Common myeloid progenitor, CD34-positive (primary cell): ENCODE measurements at regions not wholly inside any gene's neighbourhood (a gene's known extent, or its start where the extent isn't known, plus 50 kb on each side); places are given as distances from the start of the nearest gene placed in this dataset.

Source experiments
- CTCF ChIA-PET: fragments of 350-600 bp; sonication (Branson Sonifier 250); formaldehyde crosslinking; loops from one replicate; lab custom pipeline; 2021; ENCODE audit warnings: antibody characterized with exemption; lab: Charles Lee
- POLR2A ChIA-PET: fragments of 350-600 bp; sonication (Branson Sonifier 250); formaldehyde crosslinking; loops from one replicate; lab custom pipeline; 2021; ENCODE audit warnings: antibody characterized with exemption; lab: Charles Lee
- DNase-seq, 3 donors: peaks; one replicate each; pipeline versions ENCODE4 v3.0.0 to v3.0.0-alpha.2; 2013
- H3K27ac ChIP-seq, 2 experiments: 1 replicate in 1 of 2; 2 replicates in 1 of 2; pipeline ENCODE4 v1.7.0; 2013; ENCODE audit warnings: inconsistent platforms in 2 of 2, low read length in 2 of 2, mild to moderate bottlenecking in 2 of 2, low read depth in 1 of 2, moderate library complexity in 1 of 2; ENCODE audit not compliant: severe bottlenecking in 2 of 2, insufficient read depth in 1 of 2, poor library complexity in 1 of 2
- H3K27me3 ChIP-seq, 5 experiments: replicated peaks in 2 of 5; 1 replicate in 3 of 5; 2 replicates in 2 of 5; pipeline versions ENCODE4 v1.6.1 to v1.7.0; 2013; ENCODE audit warnings: low read length in 4 of 5, mild to moderate bottlenecking in 2 of 5, moderate library complexity in 2 of 5, inconsistent platforms in 1 of 5; ENCODE audit not compliant: insufficient read depth in 5 of 5, control insufficient read depth in 4 of 5
- H3K36me3 ChIP-seq, 4 experiments: 1 replicate in 2 of 4; 2 replicates in 2 of 4; pipeline versions ENCODE4 v1.6.1 to v1.7.0; 2013; ENCODE audit warnings: low read length in 3 of 4, control low read depth in 1 of 4, mild to moderate bottlenecking in 1 of 4; ENCODE audit not compliant: control insufficient read depth in 4 of 4, insufficient read depth in 4 of 4
- H3K4me1 ChIP-seq, 4 experiments: 1 replicate in 3 of 4; 2 replicates in 1 of 4; pipeline versions ENCODE4 v1.6.1 to v1.7.1; 2013; ENCODE audit warnings: low read length in 3 of 4, mild to moderate bottlenecking in 3 of 4, control low read depth in 1 of 4, inconsistent platforms in 1 of 4, moderate library complexity in 1 of 4; ENCODE audit not compliant: control insufficient read depth in 4 of 4, insufficient read depth in 4 of 4; ENCODE audit errors: control extremely low read depth in 1 of 4
- H3K4me3 ChIP-seq, 7 experiments: 1 replicate in 4 of 7; 2 replicates in 3 of 7; pipeline versions ENCODE4 v1.5.1 to v1.7.0; 2013; ENCODE audit warnings: mild to moderate bottlenecking in 7 of 7, low read length in 6 of 7, moderate library complexity in 6 of 7, inconsistent platforms in 2 of 7, low read depth in 2 of 7, control low read depth in 1 of 7; ENCODE audit not compliant: insufficient read depth in 4 of 7, control insufficient read depth in 1 of 7; ENCODE audit errors: extremely low read depth in 1 of 7
- H3K9me3 ChIP-seq, 5 experiments: 1 replicate in 4 of 5; 2 replicates in 1 of 5; pipeline versions ENCODE4 v1.6.1 to v1.7.1; 2013; ENCODE audit warnings: low read length in 4 of 5, mild to moderate bottlenecking in 2 of 5, inconsistent platforms in 1 of 5, low read depth in 1 of 5, moderate library complexity in 1 of 5; ENCODE audit not compliant: control insufficient read depth in 4 of 5, insufficient read depth in 2 of 5; ENCODE audit errors: control extremely low read depth in 1 of 5
- WGBS: methylation state at CpG from one replicate; pipeline ENCODE4 v1.1.5; 2013; ENCODE audit not compliant: insufficient coverage; 5-methylcytosine and 5-hydroxymethylcytosine counted together

GRCh38 chr3:18861137-18861536, 287.2 kb upstream of the KCNH8 start:
- WGBS: no CpG with 5 or more reads among the region's 3 CpGs
- ChIA-PET CTCF (interaction anchor here (0.6 kb wide), 1 partner anchor 26 kb away, joined by 4 read pairs; no protein-coding TSS in a partner anchor), POLR2A (interaction anchor here (0.6 kb wide), 1 partner anchor 1781 kb away, joined by 3 read pairs; no protein-coding TSS in a partner anchor)
- DNase-seq: no peak
- H3K4me3 ChIP-seq: no peak overlapping the region
- H3K4me1 ChIP-seq: no peaks in the 10 kb centered on the region
- H3K36me3 ChIP-seq: no peaks in the 10 kb centered on the region
- H3K27ac ChIP-seq: no peak overlapping the region
- H3K27me3 ChIP-seq: no peaks in the 10 kb centered on the region
- H3K9me3 ChIP-seq: no peaks in the 10 kb centered on the region

- H3K4me1 ChIP-seq: no peaks in the 10 kb centered on the region
- DNase-seq: no peak
- WGBS: no CpG with 5 or more reads among the region's 1 CpG
- CTCF ChIA-PET: no interaction called here
- H3K4me3 ChIP-seq: no peak overlapping the region
- no peaks in the 10 kb centered on the region for H3K36me3 ChIP-seq
- no peak overlapping the region for H3K27ac ChIP-seq
- H3K9me3 ChIP-seq: no peaks in the 10 kb centered on the region
- H3K27me3 ChIP-seq: no peaks in the 10 kb centered on the region
- POLR2A ChIA-PET: no interaction called here
Observed at GRCh38 chr3:18853269-18853668, 295.0 kb upstream of the KCNH8 start.

GRCh38 chr3:18847583-18848197, 300.6 kb upstream of the KCNH8 start:
- H3K27me3 ChIP-seq: no peaks in the 10 kb centered on the region
- POLR2A ChIA-PET: no interaction called here
- no CpG with 5 or more reads among the region's 5 CpGs for WGBS
- DNase-seq: peak; percentile 30 to 36 (median 35)
- H3K9me3 ChIP-seq: no peaks in the 10 kb centered on the region
- no peaks in the 10 kb centered on the region for H3K4me1 ChIP-seq
- H3K27ac ChIP-seq: no peak overlapping the region
- CTCF ChIA-PET: interaction anchor here (0.8 to 2.3 kb wide), 9 partner anchors 17 to 154 kb away, joined by 3 to 29 read pairs (median 3); no protein-coding TSS in a partner anchor
- H3K4me3 ChIP-seq: no peak overlapping the region
- no peaks in the 10 kb centered on the region for H3K36me3 ChIP-seq

GRCh38 chr3:18843983-18844382, 304.3 kb upstream of the KCNH8 start:
- DNase-seq: no peak
- Histone ChIP-seq H3K4me3 (no peak overlapping the region), H3K4me1 (no peaks in the 10 kb centered on the region), H3K9me3 (no peaks in the 10 kb centered on the region), H3K27ac (no peak overlapping the region), H3K27me3 (no peaks in the 10 kb centered on the region), H3K36me3 (no peaks in the 10 kb centered on the region)
- CTCF ChIA-PET: interaction anchor here (0.8 to 1.3 kb wide), 3 partner anchors 9 to 145 kb away, joined by 3 to 4 read pairs (median 4); no protein-coding TSS in a partner anchor
- POLR2A ChIA-PET: interaction anchor here (0.6 kb wide), 1 partner anchor 273 kb away, joined by 3 read pairs; no protein-coding TSS in a partner anchor
- 64% methylated on average over 1 of the region's 1 CpG for WGBS

GRCh38 chr3:18843188-18843587, 305.1 kb upstream of the KCNH8 start:
- DNase-seq: no peak
- CTCF ChIA-PET: no interaction called here
- no CpG with 5 or more reads among the region's 3 CpGs for WGBS
- no peak overlapping the region for H3K4me3 ChIP-seq
- POLR2A ChIA-PET: no interaction called here
- H3K4me1 ChIP-seq: no peaks in the 10 kb centered on the region
- no peaks in the 10 kb centered on the region for H3K27me3 ChIP-seq
- H3K36me3 ChIP-seq: no peaks in the 10 kb centered on the region
- H3K9me3 ChIP-seq: no peaks in the 10 kb centered on the region
- no peak overlapping the region for H3K27ac ChIP-seq

- no peak for DNase-seq
Observed at GRCh38 chr3:18841422-18842343, 306.6 kb upstream of the KCNH8 start.

More at GRCh38 chr3:18841422-18842343, 306.6 kb upstream of the KCNH8 start:
- ChIA-PET POLR2A (no interaction called here), CTCF (interaction anchor here (0.7 to 0.9 kb wide), 3 partner anchors 9 to 146 kb away, joined by 3 to 5 read pairs (median 3); no protein-coding TSS in a partner anchor)
- WGBS: 88% methylated on average over 3 of the region's 6 CpGs
- no peaks in the 10 kb centered on the region for H3K27me3 ChIP-seq
- H3K36me3 ChIP-seq: no peaks in the 10 kb centered on the region
- H3K27ac ChIP-seq: no peak overlapping the region
- H3K4me1 ChIP-seq: peaks cover 0 to 2% (median 0%) of the 10 kb centered on the region in 4 experiments
- no peak overlapping the region for H3K4me3 ChIP-seq
- H3K9me3 ChIP-seq: no peaks in the 10 kb centered on the region
